IMR-90 (cell line): ENCODE measurements at regions not wholly inside any gene's neighbourhood (a gene's known extent, or its start where the extent isn't known, plus 50 kb on each side); places are given as distances from the start of the nearest gene placed in this dataset.

Experiments
- ATAC-seq: fragments of 200-7000 bp; cut with Tn5 transposase; 2 replicates; pipeline ENCODE4 v1.9.1; 2020; ENCODE audit warnings: low read depth, mild to moderate bottlenecking, moderate library complexity
- BruUV-seq: library from RNA; stranded (reverse); fragments of 400-500 nt; replicated peaks from 2 replicates; lab custom pipeline; 2021; lab: Mats Ljungman, UMichigan
- CTCF ChIA-PET: fragments of 300-600 bp; formaldehyde crosslinking; extraction: SDS; loops from one replicate; lab custom pipeline; 2021; ENCODE audit warnings: antibody characterized with exemption; lab: Yijun Ruan, JAX
- POLR2A ChIA-PET: fragments of 300-600 bp; sonication (Branson Sonifier 250); formaldehyde crosslinking; loops from one replicate; lab custom pipeline; 2022; ENCODE audit warnings: antibody characterized with exemption; ENCODE audit not compliant: unreplicated experiment; lab: Charles Lee
- DNase-seq: peaks from one replicate; pipeline ENCODE4 v3.0.0; 2013
- H2AFZ ChIP-seq: replicated peaks from 2 replicates; pipeline ENCODE3; 2013; ENCODE audit warnings: low read length, mild to moderate bottlenecking; ENCODE audit not compliant: poor library complexity
- H2AK5ac ChIP-seq: 2 replicates; pipeline ENCODE4 v1.6.1; 2013; ENCODE audit warnings: low read depth, low read length, inconsistent platforms
- H2AK9ac ChIP-seq: replicated peaks from 2 replicates; pipeline ENCODE3; 2013; ENCODE audit warnings: mild to moderate bottlenecking, low read depth, low read length, moderate library complexity; ENCODE audit not compliant: poor library complexity
- H2BK120ac ChIP-seq: 2 replicates; pipeline ENCODE4 v1.6.1; 2013; ENCODE audit warnings: low read depth, low read length, inconsistent platforms
- H2BK15ac ChIP-seq: 3 replicates; pipeline ENCODE4 v1.6.1; 2013; ENCODE audit warnings: low read depth, low read length, inconsistent platforms
- H2BK20ac ChIP-seq: 2 replicates; pipeline ENCODE4 v1.6.1; 2013; ENCODE audit warnings: low read depth, mild to moderate bottlenecking, inconsistent platforms, low read length, moderate library complexity
- H2BK5ac ChIP-seq: 2 replicates; pipeline ENCODE4 v1.6.1; 2013; ENCODE audit warnings: mild to moderate bottlenecking, low read depth, low read length, inconsistent platforms; ENCODE audit not compliant: poor library complexity, severe bottlenecking
- H3K14ac ChIP-seq: replicated peaks from 2 replicates; pipeline ENCODE4 v1.6.1; 2013; ENCODE audit warnings: low read depth, low read length, inconsistent platforms
- H3K18ac ChIP-seq: 2 replicates; pipeline ENCODE4 v1.6.1; 2013; ENCODE audit warnings: low read depth, low read length, control low read depth
- H3K23ac ChIP-seq: 2 replicates; pipeline ENCODE4 v1.6.1; 2013; ENCODE audit warnings: low read depth, low read length, inconsistent platforms
- H3K27ac ChIP-seq: 2 replicates; pipeline ENCODE4 v1.5.1; 2013; ENCODE audit warnings: mild to moderate bottlenecking, control low read depth, low read length; ENCODE audit not compliant: insufficient read depth
- H3K27me3 ChIP-seq: 2 replicates; pipeline ENCODE4 v1.6.1; 2013; ENCODE audit warnings: low read length; ENCODE audit not compliant: control insufficient read depth, insufficient read depth
- H3K36me3 ChIP-seq: 2 replicates; pipeline ENCODE4 v1.6.1; 2013; ENCODE audit warnings: low read length, mixed read lengths; ENCODE audit not compliant: control insufficient read depth, insufficient read depth
- H3K4ac ChIP-seq: 2 replicates; pipeline ENCODE4 v1.6.1; 2013; ENCODE audit warnings: low read depth, low read length, inconsistent platforms
- H3K4me1 ChIP-seq: 2 replicates; pipeline ENCODE4 v1.6.1; 2013; ENCODE audit warnings: low read length, mixed read lengths; ENCODE audit not compliant: control insufficient read depth, insufficient read depth
- H3K4me2 ChIP-seq: 2 replicates; pipeline ENCODE4 v1.6.1; 2013; ENCODE audit warnings: low read depth, mild to moderate bottlenecking, control low read depth, low read length, moderate library complexity
- H3K4me3 ChIP-seq: 2 replicates; pipeline ENCODE4 v1.5.1; 2013; ENCODE audit warnings: low read depth, mild to moderate bottlenecking, control low read depth, low read length, moderate library complexity; ENCODE audit not compliant: insufficient read depth
- H3K56ac ChIP-seq: 2 replicates; pipeline ENCODE4 v1.6.1; 2013; ENCODE audit warnings: low read length, inconsistent platforms; ENCODE audit not compliant: insufficient read depth; ENCODE audit errors: extremely low read depth
- H3K79me1 ChIP-seq, 2 experiments: 2 replicates each; pipeline ENCODE4 v1.6.1; 2013; ENCODE audit warnings: low read length in 2 of 2, inconsistent platforms in 1 of 2, low read depth in 1 of 2
- H3K9ac ChIP-seq: 2 replicates; pipeline ENCODE4 v1.6.1; 2013; ENCODE audit warnings: low read depth, low read length, control low read depth
- H3K9me1 ChIP-seq: 2 replicates; pipeline ENCODE4 v1.6.1; 2013; ENCODE audit warnings: low read length, inconsistent platforms; ENCODE audit not compliant: insufficient read depth
- H3K9me3 ChIP-seq: 2 replicates; pipeline ENCODE4 v1.6.1; 2013; ENCODE audit warnings: low read length; ENCODE audit not compliant: control insufficient read depth, insufficient read depth
- H4K20me1 ChIP-seq: 2 replicates; pipeline ENCODE4 v1.6.1; 2013; ENCODE audit warnings: low read length, inconsistent platforms; ENCODE audit not compliant: insufficient read depth
- H4K5ac ChIP-seq: 2 replicates; pipeline ENCODE4 v1.6.1; 2013; ENCODE audit warnings: mild to moderate bottlenecking, low read depth, low read length, control low read depth
- H4K8ac ChIP-seq, 2 experiments: 2 replicates each; pipeline ENCODE4 v1.6.1; 2013; ENCODE audit warnings: low read depth in 2 of 2, low read length in 2 of 2, control low read depth in 1 of 2, inconsistent platforms in 1 of 2
- H4K91ac ChIP-seq: 2 replicates; pipeline ENCODE4 v1.6.1; 2013; ENCODE audit warnings: low read depth, low read length, inconsistent platforms; ENCODE audit not compliant: insufficient read depth
- BHLHE40 ChIP-seq: fragments of 150-350 bp; IDR thresholded peaks from 2 replicates; pipeline ENCODE4 v1.6.1; 2016; ENCODE audit warnings: mild to moderate bottlenecking, low read depth, low read length
- CEBPB ChIP-seq: IDR thresholded peaks from 2 replicates; pipeline ENCODE4 v1.6.1; 2012; ENCODE audit warnings: low read depth, low read length, improper control_type of control experiment
- CHD1 ChIP-seq: IDR thresholded peaks from 2 replicates; pipeline ENCODE4 v1.6.1; 2012; ENCODE audit warnings: low read depth, low read length, improper control_type of control experiment
- FOS ChIP-seq: fragments of 150-350 bp; IDR thresholded peaks from 2 replicates; pipeline ENCODE4 v1.6.1; 2016; ENCODE audit warnings: low read depth, low read length
- MAFK ChIP-seq: IDR thresholded peaks from 2 replicates; pipeline ENCODE4 v1.6.1; 2012; ENCODE audit warnings: low read depth, low read length, improper control_type of control experiment
- MAZ ChIP-seq: IDR thresholded peaks from 2 replicates; pipeline ENCODE4 v1.6.1; 2012; ENCODE audit warnings: low read depth, mild to moderate bottlenecking, low read length, improper control_type of control experiment, moderate library complexity, borderline replicate concordance
- MXI1 ChIP-seq: IDR thresholded peaks from 2 replicates; pipeline ENCODE4 v1.6.1; 2012; ENCODE audit warnings: low read depth, mild to moderate bottlenecking, low read length, moderate library complexity, borderline replicate concordance
- NFE2L2 ChIP-seq: fragments of 150-350 bp; IDR thresholded peaks from 2 replicates; pipeline ENCODE4 v1.6.1; 2016; ENCODE audit warnings: low read depth, mild to moderate bottlenecking, low read length
- POLR2A ChIP-seq: IDR thresholded peaks from 2 replicates; pipeline ENCODE4 v1.6.1; 2012; ENCODE audit warnings: mild to moderate bottlenecking, low read depth, low read length
- RAD21 ChIP-seq: IDR thresholded peaks from 2 replicates; pipeline ENCODE4 v1.6.1; 2012; ENCODE audit warnings: low read length, improper control_type of control experiment
- RCOR1 ChIP-seq: IDR thresholded peaks from 2 replicates; pipeline ENCODE4 v1.6.1; 2012; ENCODE audit warnings: mild to moderate bottlenecking, low read length, improper control_type of control experiment; ENCODE audit not compliant: insufficient replicate concordance
- RFX5 ChIP-seq: IDR thresholded peaks from 2 replicates; pipeline ENCODE4 v1.8.0; 2012; ENCODE audit warnings: low read depth, mild to moderate bottlenecking, low read length, moderate library complexity
- SMC3 ChIP-seq: fragments of 150-350 bp; IDR thresholded peaks from 2 replicates; pipeline ENCODE4 v1.6.1; 2016; ENCODE audit warnings: low read depth, mild to moderate bottlenecking, antibody characterized with exemption, low read length, moderate library complexity
- WGBS, 2 experiments: methylation state at CpG; one replicate each; pipeline versions ENCODE4 v1.1.5 to v1.1.7; 2013; ENCODE audit warnings: missing lambda C conversion rate in 2 of 2; ENCODE audit not compliant: insufficient read length in 1 of 2; ENCODE audit errors: extremely low coverage in 2 of 2; 5-methylcytosine and 5-hydroxymethylcytosine counted together
- dilution Hi-C: fragments of 300-500 bp; cut with HindIII; formaldehyde crosslinking; loops from one replicate; pipeline ENCODE4 v1.14.3; 2018; ENCODE audit warnings: low sequenced_read_pairs; ENCODE audit not compliant: unreplicated experiment
- in situ Hi-C: fragments of 300-500 bp; cut with MboI; formaldehyde crosslinking; loops from 3 replicates; pipeline ENCODE4 v1.14.3; 2019; ENCODE audit warnings: low sequenced_read_pairs, inconsistent platforms, mixed read lengths
- intact Hi-C: fragments of 100-400 bp; cut with micrococcal nuclease; formaldehyde crosslinking; loops from 2 replicates; pipeline ENCODE4 v1.10.0; 2022
- TF ChIP-seq, protein P1 (sequence below): fragments of 150-350 bp; IDR thresholded peaks from 2 replicates; pipeline ENCODE4 v1.6.1; 2016; ENCODE audit warnings: low read depth, mild to moderate bottlenecking, low read length, moderate library complexity, borderline replicate concordance
- TF ChIP-seq, protein P2 (sequence below): conservative IDR thresholded peaks from 2 replicates; pipeline ENCODE4 v1.5.1; 2012; ENCODE audit warnings: mild to moderate bottlenecking, low read depth, low read length, improper control_type of control experiment
- TF ChIP-seq, protein P3 (sequence below): fragments of 150-350 bp; IDR thresholded peaks from 2 replicates; pipeline ENCODE4 v1.6.1; 2017; ENCODE audit warnings: mild to moderate bottlenecking, antibody characterized with exemption, low read length, low read depth

GRCh38 chr7:41098846-41099245 lies 604.0 kb downstream of the INHBA start:
- peak overlapping the region; percentile 87 for H2BK20ac ChIP-seq
- WGBS, 2 experiments: 60% methylated on average over 1 of the region's 5 CpGs; no CpG with 5 or more reads in 1 of the 2 experiments
- H4K20me1 ChIP-seq: no peaks in the 10 kb centered on the region
- peaks cover 7% of the 10 kb centered on the region; the same call in 1 of the 2 replicates for H3K4me1 ChIP-seq
- peak overlapping the region; percentile 84 for H4K91ac ChIP-seq
- intact Hi-C loops: no loop called here
- in situ Hi-C loops: no loop called here
- peak overlapping the region; percentile 81; the same call in 2 of the 3 replicates for H2BK15ac ChIP-seq
- no peak overlapping the region for H2AK9ac ChIP-seq
- CTCF ChIA-PET: no interaction called here
- H3K79me1 ChIP-seq: peaks cover 0 to 2% of the 10 kb centered on the region in 2 experiments; a peak in 1 of 4 replicates
- no peak overlapping the region for H3K4me2 ChIP-seq
- peak overlapping the region; percentile 82; the same call in 1 of the 2 replicates for H3K14ac ChIP-seq
- dilution Hi-C loops: no loop called here
- H3K4ac ChIP-seq: peak overlapping the region; percentile 88
- POLR2A ChIA-PET: interaction anchor here (0.7 kb wide), 1 partner anchor 24 kb away, joined by 3 read pairs; no protein-coding TSS in a partner anchor
- no peaks in the 10 kb centered on the region for H3K36me3 ChIP-seq
- no peak overlapping the region for H3K27ac ChIP-seq
- H3K9ac ChIP-seq: no peak overlapping the region
- H3K9me1 ChIP-seq: no peaks in the 10 kb centered on the region; the same call in 1 of the 2 replicates
- H3K56ac ChIP-seq: no peak overlapping the region
- peak overlapping the region; percentile 87; the same call in 1 of the 2 replicates for H4K5ac ChIP-seq
- H3K18ac ChIP-seq: peak overlapping the region; percentile 87; the same call in 1 of the 2 replicates
- peak overlapping the region; percentile 79; the same call in 1 of the 2 replicates for H2AK5ac ChIP-seq
- no peak overlapping the region for H2AFZ ChIP-seq
- no peaks in the 10 kb centered on the region for H3K9me3 ChIP-seq
- no peak for ATAC-seq
- H4K8ac ChIP-seq: peak overlapping the region; percentile 74 to 87
- peak overlapping the region; percentile 71; the same call in 1 of the 2 replicates for H3K23ac ChIP-seq
- no peaks in the 10 kb centered on the region for H3K27me3 ChIP-seq
- BruUV-seq: no TSS peak
- no peak overlapping the region for H3K4me3 ChIP-seq
- TF ChIP-seq BHLHE40: no peak
- no peak for TF ChIP-seq NFE2L2
- no peak for TF ChIP-seq SMC3
- TF ChIP-seq, protein P1, sequence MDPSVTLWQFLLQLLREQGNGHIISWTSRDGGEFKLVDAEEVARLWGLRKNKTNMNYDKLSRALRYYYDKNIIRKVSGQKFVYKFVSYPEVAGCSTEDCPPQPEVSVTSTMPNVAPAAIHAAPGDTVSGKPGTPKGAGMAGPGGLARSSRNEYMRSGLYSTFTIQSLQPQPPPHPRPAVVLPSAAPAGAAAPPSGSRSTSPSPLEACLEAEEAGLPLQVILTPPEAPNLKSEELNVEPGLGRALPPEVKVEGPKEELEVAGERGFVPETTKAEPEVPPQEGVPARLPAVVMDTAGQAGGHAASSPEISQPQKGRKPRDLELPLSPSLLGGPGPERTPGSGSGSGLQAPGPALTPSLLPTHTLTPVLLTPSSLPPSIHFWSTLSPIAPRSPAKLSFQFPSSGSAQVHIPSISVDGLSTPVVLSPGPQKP: no peak
- TF ChIP-seq MAFK: no peak
- no peak for TF ChIP-seq MAZ
- TF ChIP-seq, protein P2, sequence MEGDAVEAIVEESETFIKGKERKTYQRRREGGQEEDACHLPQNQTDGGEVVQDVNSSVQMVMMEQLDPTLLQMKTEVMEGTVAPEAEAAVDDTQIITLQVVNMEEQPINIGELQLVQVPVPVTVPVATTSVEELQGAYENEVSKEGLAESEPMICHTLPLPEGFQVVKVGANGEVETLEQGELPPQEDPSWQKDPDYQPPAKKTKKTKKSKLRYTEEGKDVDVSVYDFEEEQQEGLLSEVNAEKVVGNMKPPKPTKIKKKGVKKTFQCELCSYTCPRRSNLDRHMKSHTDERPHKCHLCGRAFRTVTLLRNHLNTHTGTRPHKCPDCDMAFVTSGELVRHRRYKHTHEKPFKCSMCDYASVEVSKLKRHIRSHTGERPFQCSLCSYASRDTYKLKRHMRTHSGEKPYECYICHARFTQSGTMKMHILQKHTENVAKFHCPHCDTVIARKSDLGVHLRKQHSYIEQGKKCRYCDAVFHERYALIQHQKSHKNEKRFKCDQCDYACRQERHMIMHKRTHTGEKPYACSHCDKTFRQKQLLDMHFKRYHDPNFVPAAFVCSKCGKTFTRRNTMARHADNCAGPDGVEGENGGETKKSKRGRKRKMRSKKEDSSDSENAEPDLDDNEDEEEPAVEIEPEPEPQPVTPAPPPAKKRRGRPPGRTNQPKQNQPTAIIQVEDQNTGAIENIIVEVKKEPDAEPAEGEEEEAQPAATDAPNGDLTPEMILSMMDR: no peak
- no peak for TF ChIP-seq CEBPB
- TF ChIP-seq RFX5: no peak
- TF ChIP-seq FOS: no peak
- no peak for TF ChIP-seq MXI1
- no peak for TF ChIP-seq RAD21
- no peak for TF ChIP-seq RCOR1
- TF ChIP-seq POLR2A: no peak
- TF ChIP-seq, protein P3, sequence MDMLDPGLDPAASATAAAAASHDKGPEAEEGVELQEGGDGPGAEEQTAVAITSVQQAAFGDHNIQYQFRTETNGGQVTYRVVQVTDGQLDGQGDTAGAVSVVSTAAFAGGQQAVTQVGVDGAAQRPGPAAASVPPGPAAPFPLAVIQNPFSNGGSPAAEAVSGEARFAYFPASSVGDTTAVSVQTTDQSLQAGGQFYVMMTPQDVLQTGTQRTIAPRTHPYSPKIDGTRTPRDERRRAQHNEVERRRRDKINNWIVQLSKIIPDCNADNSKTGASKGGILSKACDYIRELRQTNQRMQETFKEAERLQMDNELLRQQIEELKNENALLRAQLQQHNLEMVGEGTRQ: no peak
- TF ChIP-seq CHD1: no peak
- DNase-seq: no peak
- peak overlapping the region; percentile 92 for H2BK120ac ChIP-seq
- H2BK5ac ChIP-seq: peak overlapping the region; percentile 96
